ENCODE measurements at regions not wholly inside any gene's neighbourhood (a gene's known extent, or its start where the extent isn't known, plus 50 kb on each side); places are given as distances from the start of the nearest gene placed in this dataset.

DNA sequence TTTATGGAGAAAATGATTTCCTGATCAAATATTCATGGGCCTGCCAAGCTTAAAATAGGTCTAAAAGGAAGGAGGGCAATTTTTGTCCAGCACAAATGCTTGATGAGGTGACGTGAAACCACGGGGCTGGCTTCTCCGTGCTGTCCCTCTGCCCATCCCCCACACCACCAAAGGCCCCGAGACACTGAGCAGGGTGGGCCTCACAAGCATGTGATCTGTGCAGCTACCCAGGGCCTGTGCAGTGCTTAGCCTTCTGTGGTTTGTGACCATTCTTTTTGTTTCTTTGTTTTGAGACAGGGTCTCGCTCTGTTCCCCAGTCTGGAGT is 94.8 kb upstream of the RTL6 start:
- DNase-seq, result no peak

DNA sequence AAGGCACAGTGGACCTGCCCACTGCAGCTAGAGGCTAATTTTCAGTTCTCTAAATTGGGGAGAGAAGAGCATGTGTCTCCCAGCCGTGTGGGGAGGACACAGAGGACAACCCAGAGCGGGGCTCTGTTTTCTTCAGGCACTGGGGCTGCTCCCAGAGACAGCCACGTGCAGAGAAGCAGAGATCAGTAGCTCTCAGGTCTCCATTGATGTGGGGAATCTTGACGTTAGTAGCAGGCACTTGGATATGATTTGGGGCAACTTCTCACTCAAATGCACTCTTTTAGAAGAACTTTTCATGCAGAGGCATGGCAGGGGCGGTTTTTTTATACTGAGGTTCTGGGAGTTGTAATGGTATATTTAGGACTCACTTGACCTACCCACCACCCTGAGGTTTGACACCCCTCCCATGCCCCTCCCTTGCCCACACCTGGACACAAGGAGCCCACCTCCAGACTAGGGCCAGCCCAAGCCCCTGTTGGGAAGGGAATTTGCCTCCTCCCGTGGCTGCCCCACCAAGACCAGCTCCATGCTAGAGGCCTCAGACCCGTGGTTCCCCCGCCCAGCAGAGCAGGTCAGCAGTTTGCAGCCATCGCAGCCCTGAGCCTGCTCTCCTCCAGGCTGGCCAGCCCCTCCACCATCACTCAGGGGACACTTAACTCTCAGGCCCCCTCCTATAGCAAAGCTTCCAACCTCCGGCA is 94.2 kb upstream of the RTL6 start:
- Histone ChIP-seq H3K36me3 (ENCODE audit: control insufficient read depth, insufficient read depth, low read length) (no peaks in the 10 kb centered on the region), H3K27ac (ENCODE audit: insufficient read depth, low read length, poor library complexity, severe bottlenecking) (no peak overlapping the region), H3K4me3 (ENCODE audit: low read depth, low read length) (no peak overlapping the region), H3K27me3 (ENCODE audit: control insufficient read depth, insufficient read depth, low read length) (no peaks in the 10 kb centered on the region), H3K4me1 (ENCODE audit: control insufficient read depth, insufficient read depth, low read length, poor library complexity, severe bottlenecking) (no peaks in the 10 kb centered on the region), H3K9me3 (ENCODE audit: control insufficient read depth in 2 of 2, low read length in 2 of 2) (no peaks in the 10 kb centered on the region)
- ATAC-seq (ENCODE audit: low read depth in 2 of 2) (no peak), DNase-seq (no peak)
- peaks cover 29% of the 10 kb centered on the region for H3K27me3 Mint-ChIP-seq
- H3K4me3 Mint-ChIP-seq, result no peak overlapping the region
- H3K4me1 Mint-ChIP-seq, result peaks cover 0 to 2% (median 0%) of the 10 kb centered on the region in 4 donors
- peaks cover 3% of the 10 kb centered on the region for H3K36me3 Mint-ChIP-seq
- H3K9me3 Mint-ChIP-seq, result peaks cover 0 to 3% (median 0%) of the 10 kb centered on the region in 7 donors
- H3K27ac Mint-ChIP-seq, result no peak overlapping the region

More for the DNA sequence above, 94.8 kb upstream of the RTL6 start:
- Mint-ChIP-seq H3K4me3 (no peak overlapping the region), H3K4me1 (peaks cover 0 to 2% (median 0%) of the 10 kb centered on the region in 4 donors), H3K27me3 (peaks cover 26% of the 10 kb centered on the region), H3K9me3 (peaks cover 0 to 3% (median 0%) of the 10 kb centered on the region in 7 donors), H3K27ac (no peak overlapping the region), H3K36me3 (peaks cover 3% of the 10 kb centered on the region)
- Histone ChIP-seq H3K36me3 (ENCODE audit: control insufficient read depth, insufficient read depth, low read length) (no peaks in the 10 kb centered on the region), H3K4me3 (ENCODE audit: low read depth, low read length) (no peak overlapping the region), H3K9me3 (ENCODE audit: control insufficient read depth in 2 of 2, low read length in 2 of 2) (no peaks in the 10 kb centered on the region), H3K27me3 (ENCODE audit: control insufficient read depth, insufficient read depth, low read length) (no peaks in the 10 kb centered on the region), H3K4me1 (ENCODE audit: control insufficient read depth, insufficient read depth, low read length, poor library complexity, severe bottlenecking) (no peaks in the 10 kb centered on the region), H3K27ac (ENCODE audit: insufficient read depth, low read length, poor library complexity, severe bottlenecking) (no peak overlapping the region)
- ATAC-seq (ENCODE audit: low read depth in 2 of 2), result no peak

DNA sequence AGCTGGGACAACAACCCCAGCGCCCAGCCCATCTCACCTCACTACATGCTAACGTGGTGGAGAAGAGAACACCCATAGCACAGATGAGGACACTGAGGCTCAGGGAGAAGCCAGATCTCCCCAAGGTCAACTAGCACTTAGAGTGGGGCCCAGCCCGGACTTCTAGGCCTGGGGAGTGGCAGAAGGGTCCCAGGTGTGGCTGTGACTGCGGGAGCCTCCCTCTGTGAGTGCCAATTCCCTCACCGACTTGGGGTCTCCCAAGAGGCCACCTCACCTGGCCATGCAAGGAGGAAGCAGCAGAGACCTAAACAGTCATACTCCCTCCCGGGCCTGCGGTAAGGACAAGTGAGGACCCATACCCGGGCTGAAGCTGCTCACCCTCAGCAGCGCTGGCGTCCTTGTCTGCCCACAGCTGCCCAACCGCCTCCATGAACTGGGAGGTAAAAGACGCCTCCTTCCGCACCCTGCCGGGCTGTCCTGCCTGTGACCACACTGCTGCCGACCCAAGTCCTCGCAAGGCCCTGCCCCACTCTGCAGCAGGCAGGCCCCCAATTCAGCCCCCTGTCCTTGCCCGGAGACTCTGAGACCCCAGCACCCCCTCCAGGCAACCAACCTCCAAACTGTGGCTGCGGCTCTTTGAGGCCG is 93.2 kb upstream of the RTL6 start:
- peaks cover 29% of the 10 kb centered on the region for H3K27me3 Mint-ChIP-seq
- H3K9me3 Mint-ChIP-seq, result peaks cover 0 to 3% (median 0%) of the 10 kb centered on the region in 7 donors
- no peaks in the 10 kb centered on the region for H3K36me3 ChIP-seq (ENCODE audit: control insufficient read depth, insufficient read depth, low read length)
- peaks cover 0 to 7% (median 0%) of the 10 kb centered on the region in 4 donors for H3K4me1 Mint-ChIP-seq
- no peak for ATAC-seq (ENCODE audit: low read depth in 2 of 2)
- no peak overlapping the region for H3K4me3 Mint-ChIP-seq
- DNase-seq, result no peak
- peaks cover 3% of the 10 kb centered on the region for H3K36me3 Mint-ChIP-seq
- no peak overlapping the region for H3K4me3 ChIP-seq (ENCODE audit: low read depth, low read length)
- no peaks in the 10 kb centered on the region for H3K27me3 ChIP-seq (ENCODE audit: control insufficient read depth, insufficient read depth, low read length)
- H3K27ac ChIP-seq (ENCODE audit: insufficient read depth, low read length, poor library complexity, severe bottlenecking), result no peak overlapping the region
- no peaks in the 10 kb centered on the region for H3K9me3 ChIP-seq (ENCODE audit: control insufficient read depth in 2 of 2, low read length in 2 of 2)
- H3K27ac Mint-ChIP-seq, result no peak overlapping the region
- H3K4me1 ChIP-seq (ENCODE audit: control insufficient read depth, insufficient read depth, low read length, poor library complexity, severe bottlenecking), result no peaks in the 10 kb centered on the region

DNA sequence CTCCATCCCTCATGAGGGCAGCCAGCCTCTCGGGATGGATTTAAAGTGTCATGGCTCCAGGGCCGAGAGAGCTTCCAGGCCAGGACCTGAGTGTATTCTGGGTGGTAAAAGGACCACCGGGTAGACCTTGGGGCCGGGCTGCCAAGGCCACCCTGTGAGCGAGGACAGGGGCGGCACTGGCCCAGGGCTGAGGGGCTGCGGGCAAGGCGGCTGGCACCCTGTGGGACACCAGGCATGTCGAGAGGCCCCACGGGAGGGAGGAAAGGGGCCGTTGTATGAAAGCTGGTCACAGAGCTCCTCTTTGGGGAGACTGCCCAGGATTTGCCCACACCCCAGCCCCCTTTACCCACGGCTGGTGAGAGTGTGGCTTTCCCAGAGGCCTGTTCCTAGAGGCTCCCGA is 92.3 kb upstream of the RTL6 start:
- no peak for DNase-seq
- Mint-ChIP-seq H3K4me1 (peaks cover 0 to 7% (median 0%) of the 10 kb centered on the region in 4 donors), H3K9me3 (peaks cover 0 to 3% (median 0%) of the 10 kb centered on the region in 7 donors), H3K27ac (no peak overlapping the region), H3K4me3 (no peak overlapping the region), H3K27me3 (peaks cover 28% of the 10 kb centered on the region), H3K36me3 (peaks cover 3% of the 10 kb centered on the region)
- H3K27ac ChIP-seq (ENCODE audit: insufficient read depth, low read length, poor library complexity, severe bottlenecking), result no peak overlapping the region
- no peaks in the 10 kb centered on the region for H3K4me1 ChIP-seq (ENCODE audit: control insufficient read depth, insufficient read depth, low read length, poor library complexity, severe bottlenecking)
- H3K27me3 ChIP-seq (ENCODE audit: control insufficient read depth, insufficient read depth, low read length), result no peaks in the 10 kb centered on the region
- no peaks in the 10 kb centered on the region for H3K9me3 ChIP-seq (ENCODE audit: control insufficient read depth in 2 of 2, low read length in 2 of 2)
- ATAC-seq (ENCODE audit: low read depth in 2 of 2), result no peak
- no peak overlapping the region for H3K4me3 ChIP-seq (ENCODE audit: low read depth, low read length)
- no peaks in the 10 kb centered on the region for H3K36me3 ChIP-seq (ENCODE audit: control insufficient read depth, insufficient read depth, low read length)

DNA sequence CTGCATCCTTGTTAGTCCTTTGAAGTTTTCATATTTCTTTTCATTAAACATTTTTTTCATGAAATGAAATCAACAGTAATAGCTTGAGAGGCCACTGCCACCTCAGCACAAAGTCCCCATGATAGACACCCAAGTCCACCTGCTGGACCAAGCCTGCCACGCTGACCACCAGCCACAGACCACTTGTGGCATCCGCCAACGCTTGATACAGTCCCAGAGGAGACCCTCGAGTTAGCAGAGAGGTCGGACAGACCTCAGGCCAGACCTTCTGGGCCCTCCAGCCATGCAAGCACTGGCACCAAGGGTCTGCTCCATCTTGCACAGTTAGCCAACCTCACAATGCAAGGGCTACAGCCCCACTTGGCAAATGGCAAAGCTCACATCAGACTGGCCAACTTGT is 91.8 kb upstream of the RTL6 start:
- no peaks in the 10 kb centered on the region for H3K4me1 ChIP-seq (ENCODE audit: control insufficient read depth, insufficient read depth, low read length, poor library complexity, severe bottlenecking)
- H3K36me3 ChIP-seq (ENCODE audit: control insufficient read depth, insufficient read depth, low read length), result no peaks in the 10 kb centered on the region
- no peak overlapping the region for H3K27ac ChIP-seq (ENCODE audit: insufficient read depth, low read length, poor library complexity, severe bottlenecking)
- peaks cover 28% of the 10 kb centered on the region for H3K27me3 Mint-ChIP-seq
- ATAC-seq (ENCODE audit: low read depth in 2 of 2) (no peak), DNase-seq (no peak)
- H3K4me1 Mint-ChIP-seq, result peaks cover 0 to 6% (median 0%) of the 10 kb centered on the region in 4 donors
- H3K9me3 Mint-ChIP-seq, result peaks cover 0 to 3% (median 0%) of the 10 kb centered on the region in 7 donors
- no peak overlapping the region for H3K4me3 Mint-ChIP-seq
- no peak overlapping the region for H3K4me3 ChIP-seq (ENCODE audit: low read depth, low read length)
- H3K27me3 ChIP-seq (ENCODE audit: control insufficient read depth, insufficient read depth, low read length), result no peaks in the 10 kb centered on the region
- H3K27ac Mint-ChIP-seq, result no peak overlapping the region
- no peaks in the 10 kb centered on the region for H3K9me3 ChIP-seq (ENCODE audit: control insufficient read depth in 2 of 2, low read length in 2 of 2)
- peaks cover 3% of the 10 kb centered on the region for H3K36me3 Mint-ChIP-seq

DNA sequence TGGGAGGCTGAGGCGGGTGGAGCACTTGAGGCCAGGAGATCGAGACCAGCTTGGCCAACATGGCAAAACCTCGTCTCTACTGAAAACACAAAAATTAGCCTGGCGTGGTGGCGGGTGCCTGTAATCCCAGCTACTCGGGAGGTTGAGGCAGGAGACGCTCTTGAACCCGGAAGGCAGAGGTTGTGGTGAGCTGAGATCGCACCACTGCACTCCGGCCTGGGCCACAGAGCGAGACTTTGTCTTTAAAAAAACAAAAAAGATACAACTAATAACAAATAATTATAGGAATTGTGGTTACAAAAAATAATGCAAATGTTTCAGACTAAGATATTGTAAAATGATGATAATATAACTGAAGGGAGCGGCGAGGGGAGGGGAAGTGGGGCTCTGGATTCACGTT is 90.3 kb upstream of the RTL6 start:
- H3K4me1 Mint-ChIP-seq, result peaks cover 0 to 5% (median 0%) of the 10 kb centered on the region in 4 donors
- no peak overlapping the region for H3K4me3 ChIP-seq (ENCODE audit: low read depth, low read length)
- H3K4me3 Mint-ChIP-seq, result no peak overlapping the region
- H3K4me1 ChIP-seq (ENCODE audit: control insufficient read depth, insufficient read depth, low read length, poor library complexity, severe bottlenecking), result no peaks in the 10 kb centered on the region
- H3K27me3 ChIP-seq (ENCODE audit: control insufficient read depth, insufficient read depth, low read length), result no peaks in the 10 kb centered on the region
- DNase-seq (no peak), ATAC-seq (ENCODE audit: low read depth in 2 of 2) (no peak)
- no peak overlapping the region for H3K27ac Mint-ChIP-seq
- no peaks in the 10 kb centered on the region for H3K36me3 ChIP-seq (ENCODE audit: control insufficient read depth, insufficient read depth, low read length)
- H3K9me3 ChIP-seq (ENCODE audit: control insufficient read depth in 2 of 2, low read length in 2 of 2), result no peaks in the 10 kb centered on the region
- H3K27me3 Mint-ChIP-seq, result peaks cover 17% of the 10 kb centered on the region
- no peaks in the 10 kb centered on the region for H3K36me3 Mint-ChIP-seq
- H3K27ac ChIP-seq (ENCODE audit: insufficient read depth, low read length, poor library complexity, severe bottlenecking), result no peak overlapping the region
- peaks cover 0 to 3% (median 0%) of the 10 kb centered on the region in 7 donors for H3K9me3 Mint-ChIP-seq

DNA sequence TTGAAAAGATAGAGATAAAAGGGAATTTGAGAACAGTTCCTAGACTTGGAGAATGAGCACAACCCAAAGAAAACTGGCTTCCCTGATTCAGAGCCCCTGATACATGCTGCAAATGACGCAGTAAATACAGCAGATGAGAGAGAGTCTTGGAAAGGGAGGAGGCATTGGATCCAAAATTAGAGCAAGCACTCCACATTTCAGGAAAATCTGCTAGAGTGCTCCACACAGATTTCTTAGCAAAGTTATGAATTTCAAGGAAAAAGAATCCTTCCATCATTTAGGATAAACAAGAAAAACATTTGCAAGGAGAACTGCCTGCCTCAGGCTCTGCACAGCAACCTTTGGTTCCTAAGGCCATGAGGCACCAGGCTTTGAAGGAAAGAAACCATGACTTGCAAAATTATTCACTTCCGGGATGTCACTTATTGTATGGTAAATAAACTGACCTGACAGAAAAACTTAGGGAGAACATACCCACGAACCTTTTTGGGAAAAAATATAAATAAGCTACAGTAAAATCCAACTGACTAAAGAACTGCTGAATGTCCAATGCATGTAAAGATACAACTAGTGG is 89.8 kb upstream of the RTL6 start:
- no peak for DNase-seq
- peaks cover 0 to 5% (median 0%) of the 10 kb centered on the region in 4 donors for H3K4me1 Mint-ChIP-seq
- no peak overlapping the region for H3K27ac Mint-ChIP-seq
- no peak overlapping the region for H3K27ac ChIP-seq (ENCODE audit: insufficient read depth, low read length, poor library complexity, severe bottlenecking)
- no peaks in the 10 kb centered on the region for H3K36me3 ChIP-seq (ENCODE audit: control insufficient read depth, insufficient read depth, low read length)
- H3K4me1 ChIP-seq (ENCODE audit: control insufficient read depth, insufficient read depth, low read length, poor library complexity, severe bottlenecking), result no peaks in the 10 kb centered on the region
- H3K4me3 ChIP-seq (ENCODE audit: low read depth, low read length), result no peak overlapping the region
- no peak for ATAC-seq (ENCODE audit: low read depth in 2 of 2)
- H3K9me3 Mint-ChIP-seq, result peaks cover 0 to 3% (median 0%) of the 10 kb centered on the region in 7 donors
- no peak overlapping the region for H3K4me3 Mint-ChIP-seq
- H3K36me3 Mint-ChIP-seq, result no peaks in the 10 kb centered on the region
- H3K27me3 ChIP-seq (ENCODE audit: control insufficient read depth, insufficient read depth, low read length), result no peaks in the 10 kb centered on the region
- no peaks in the 10 kb centered on the region for H3K9me3 ChIP-seq (ENCODE audit: control insufficient read depth in 2 of 2, low read length in 2 of 2)
- peaks cover 16% of the 10 kb centered on the region for H3K27me3 Mint-ChIP-seq

All from CD4-positive, CD25-positive, alpha-beta regulatory T cell (primary cell).